ENCODE measurements at regions not wholly inside any gene's neighbourhood (a gene's known extent, or its start where the extent isn't known, plus 50 kb on each side); places are given as distances from the start of the nearest gene placed in this dataset.

- TF ChIP-seq CTCF (IDR thresholded peaks at IDR 0.05) = no peak
- no peak for DNase-seq
- H3K9me3 ChIP-seq = no peaks in the 10 kb centered on the region
- no peaks in the 10 kb centered on the region for H3K4me1 ChIP-seq
- H3K4me3 ChIP-seq = no peak overlapping the region
- intact Hi-C loops (cut with DNase I) = no loop called here
- H3K36me3 ChIP-seq = no peaks in the 10 kb centered on the region
- H3K9ac ChIP-seq (ENCODE audit: low read depth in 2 of 2, low read length in 2 of 2) = no peak overlapping the region
- no peaks in the 10 kb centered on the region for H3K27me3 ChIP-seq
- H3K27ac ChIP-seq = no peak overlapping the region
Measured at GRCh38 chr3:118029049-118029448, 1005.6 kb downstream of the IGSF11 start.

- H3K36me3 ChIP-seq = no peaks in the 10 kb centered on the region
- no peak overlapping the region for H3K27ac ChIP-seq
- no peak for TF ChIP-seq CTCF (IDR thresholded peaks at IDR 0.05)
- no peak for DNase-seq
- no peaks in the 10 kb centered on the region for H3K4me1 ChIP-seq
- H3K9ac ChIP-seq (ENCODE audit: low read depth in 2 of 2, low read length in 2 of 2) = no peak overlapping the region
- no peaks in the 10 kb centered on the region for H3K9me3 ChIP-seq
- intact Hi-C loops (cut with DNase I) = no loop called here
- H3K27me3 ChIP-seq = no peaks in the 10 kb centered on the region
- no peak overlapping the region for H3K4me3 ChIP-seq
Measured at GRCh38 chr3:118036215-118036614, 998.4 kb downstream of the IGSF11 start.

GRCh38 chr3:118055381-118055780, 979.3 kb downstream of the IGSF11 start:
- TF ChIP-seq CTCF (IDR thresholded peaks at IDR 0.05) = no peak
- H3K4me1 ChIP-seq = no peaks in the 10 kb centered on the region
- no peaks in the 10 kb centered on the region for H3K36me3 ChIP-seq
- H3K4me3 ChIP-seq = no peak overlapping the region
- DNase-seq = no peak
- H3K27me3 ChIP-seq = no peaks in the 10 kb centered on the region
- H3K9ac ChIP-seq (ENCODE audit: low read depth in 2 of 2, low read length in 2 of 2) = no peak overlapping the region
- H3K9me3 ChIP-seq = no peaks in the 10 kb centered on the region
- H3K27ac ChIP-seq = no peak overlapping the region
- intact Hi-C loops (cut with DNase I) = no loop called here

GRCh38 chr3:118057086-118057485, 977.6 kb downstream of the IGSF11 start:
- Histone ChIP-seq H3K9me3 (no peaks in the 10 kb centered on the region), H3K27me3 (no peaks in the 10 kb centered on the region), H3K27ac (no peak overlapping the region), H3K4me3 (no peak overlapping the region), H3K4me1 (no peaks in the 10 kb centered on the region), H3K9ac (ENCODE audit: low read depth in 2 of 2, low read length in 2 of 2) (no peak overlapping the region), H3K36me3 (no peaks in the 10 kb centered on the region)
- no peak for DNase-seq
- intact Hi-C loops (cut with DNase I) = no loop called here
- no peak for TF ChIP-seq CTCF (IDR thresholded peaks at IDR 0.05)

- H3K9ac ChIP-seq (ENCODE audit: low read depth in 2 of 2, low read length in 2 of 2) = no peak overlapping the region
- intact Hi-C loops (cut with DNase I) = no loop called here
- H3K27me3 ChIP-seq = no peaks in the 10 kb centered on the region
- H3K27ac ChIP-seq = no peak overlapping the region
- TF ChIP-seq CTCF (IDR thresholded peaks at IDR 0.05) = no peak
- no peaks in the 10 kb centered on the region for H3K36me3 ChIP-seq
- H3K4me3 ChIP-seq = no peak overlapping the region
- H3K9me3 ChIP-seq = no peaks in the 10 kb centered on the region
- H3K4me1 ChIP-seq = no peaks in the 10 kb centered on the region
- no peak for DNase-seq
Measured at GRCh38 chr3:118059096-118059495, 975.5 kb downstream of the IGSF11 start.

GRCh38 chr3:118067439-118067838, 967.2 kb downstream of the IGSF11 start:
- Histone ChIP-seq H3K4me3 (no peak overlapping the region), H3K9ac (ENCODE audit: low read depth in 2 of 2, low read length in 2 of 2) (no peak overlapping the region), H3K27ac (no peak overlapping the region), H3K27me3 (no peaks in the 10 kb centered on the region), H3K9me3 (no peaks in the 10 kb centered on the region), H3K36me3 (no peaks in the 10 kb centered on the region), H3K4me1 (no peaks in the 10 kb centered on the region)
- intact Hi-C loops (cut with DNase I) = no loop called here
- TF ChIP-seq CTCF (IDR thresholded peaks at IDR 0.05) = no peak
- DNase-seq = no peak

Data from colonic mucosa (tissue), 4 donors.